ENCODE measurements at regions not wholly inside any gene's neighbourhood (a gene's known extent, or its start where the extent isn't known, plus 50 kb on each side); places are given as distances from the start of the nearest gene placed in this dataset.

DNA sequence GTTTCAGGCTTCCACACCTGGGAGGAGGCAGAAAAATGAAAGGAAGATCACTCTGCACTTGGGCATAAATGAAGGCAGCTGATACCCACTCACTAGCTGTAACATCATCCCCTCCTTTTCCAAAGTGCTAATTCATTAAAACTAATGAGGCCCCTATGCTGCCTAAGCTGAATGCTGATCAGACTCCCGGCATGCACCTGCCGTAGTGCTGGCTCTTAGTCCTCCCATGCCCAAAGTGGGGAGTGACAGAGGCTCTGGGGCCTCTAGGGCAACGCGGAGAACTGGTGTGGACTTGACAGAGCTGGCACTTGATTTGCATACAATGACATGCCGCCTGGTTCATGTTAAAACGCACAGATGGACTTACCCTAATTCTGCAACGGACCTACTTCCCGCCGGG is 96.5 kb upstream of the NCAM1 start:
- TF ChIP-seq, protein P1, sequence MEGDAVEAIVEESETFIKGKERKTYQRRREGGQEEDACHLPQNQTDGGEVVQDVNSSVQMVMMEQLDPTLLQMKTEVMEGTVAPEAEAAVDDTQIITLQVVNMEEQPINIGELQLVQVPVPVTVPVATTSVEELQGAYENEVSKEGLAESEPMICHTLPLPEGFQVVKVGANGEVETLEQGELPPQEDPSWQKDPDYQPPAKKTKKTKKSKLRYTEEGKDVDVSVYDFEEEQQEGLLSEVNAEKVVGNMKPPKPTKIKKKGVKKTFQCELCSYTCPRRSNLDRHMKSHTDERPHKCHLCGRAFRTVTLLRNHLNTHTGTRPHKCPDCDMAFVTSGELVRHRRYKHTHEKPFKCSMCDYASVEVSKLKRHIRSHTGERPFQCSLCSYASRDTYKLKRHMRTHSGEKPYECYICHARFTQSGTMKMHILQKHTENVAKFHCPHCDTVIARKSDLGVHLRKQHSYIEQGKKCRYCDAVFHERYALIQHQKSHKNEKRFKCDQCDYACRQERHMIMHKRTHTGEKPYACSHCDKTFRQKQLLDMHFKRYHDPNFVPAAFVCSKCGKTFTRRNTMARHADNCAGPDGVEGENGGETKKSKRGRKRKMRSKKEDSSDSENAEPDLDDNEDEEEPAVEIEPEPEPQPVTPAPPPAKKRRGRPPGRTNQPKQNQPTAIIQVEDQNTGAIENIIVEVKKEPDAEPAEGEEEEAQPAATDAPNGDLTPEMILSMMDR (IDR thresholded peaks at IDR 0.05) = no peak
- no peak for TF ChIP-seq POLR2A (IDR thresholded peaks at IDR 0.05)

Measured in ovary (tissue), 3 donors.